ENCODE measurements at regions not wholly inside any gene's neighbourhood (a gene's known extent, or its start where the extent isn't known, plus 50 kb on each side); places are given as distances from the start of the nearest gene placed in this dataset.

- no peak for TF ChIP-seq POLR2A (IDR thresholded peaks at IDR 0.05)
- TF ChIP-seq CTCF (IDR thresholded peaks at IDR 0.05) = no peak
These were observed 894.1 kb upstream of the API5 start for GRCh38 chr11:42417691-42418090.

Data from esophagus squamous epithelium (tissue), 4 donors.